NCI-H510A treated with DMSO at 0.1 percent for 48 hours (cell line): ENCODE measurements at regions not wholly inside any gene's neighbourhood (a gene's known extent, or its start where the extent isn't known, plus 50 kb on each side); places are given as distances from the start of the nearest gene placed in this dataset.
A peak's percentile ranks its signal among the peaks of the same experiment; 100 is the strongest.

Source experiments
- DNase-seq: peaks from one replicate; lab custom pipeline; 2025; lab: John Stamatoyannopoulos, UW

- DNase-seq, result no peak
Measured at GRCh38 chr20:20877079-20877478, 164.6 kb upstream of the RALGAPA2 start.

GRCh38 chr20:20875716-20876115, 163.3 kb upstream of the RALGAPA2 start:
- no peak for DNase-seq

DNA sequence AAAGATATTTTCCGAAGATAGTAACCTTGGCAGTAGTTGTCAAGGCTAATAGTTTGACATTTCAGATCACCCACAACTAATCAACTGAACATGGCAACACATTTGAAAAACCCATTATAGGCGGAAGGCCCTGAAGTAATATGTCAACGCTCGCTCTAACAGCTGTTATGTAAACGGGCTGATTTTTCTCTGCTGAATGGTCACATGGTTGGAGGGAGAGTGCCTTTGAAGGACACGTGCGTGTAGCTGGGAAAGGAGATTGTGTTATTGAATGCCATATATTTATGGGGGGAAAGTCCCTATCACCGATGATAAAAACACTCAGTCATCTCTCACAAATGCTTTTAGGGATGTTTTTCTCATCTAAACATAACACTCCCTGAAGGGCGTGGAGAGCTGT, 160.0 kb upstream of the RALGAPA2 start:
- DNase-seq, result no peak

- DNase-seq, result no peak
Measured at GRCh38 chr20:20869161-20869775, 156.8 kb upstream of the RALGAPA2 start.

GRCh38 chr20:20864351-20865096, 152.1 kb upstream of the RALGAPA2 start:
- peak; percentile 39 for DNase-seq

DNA sequence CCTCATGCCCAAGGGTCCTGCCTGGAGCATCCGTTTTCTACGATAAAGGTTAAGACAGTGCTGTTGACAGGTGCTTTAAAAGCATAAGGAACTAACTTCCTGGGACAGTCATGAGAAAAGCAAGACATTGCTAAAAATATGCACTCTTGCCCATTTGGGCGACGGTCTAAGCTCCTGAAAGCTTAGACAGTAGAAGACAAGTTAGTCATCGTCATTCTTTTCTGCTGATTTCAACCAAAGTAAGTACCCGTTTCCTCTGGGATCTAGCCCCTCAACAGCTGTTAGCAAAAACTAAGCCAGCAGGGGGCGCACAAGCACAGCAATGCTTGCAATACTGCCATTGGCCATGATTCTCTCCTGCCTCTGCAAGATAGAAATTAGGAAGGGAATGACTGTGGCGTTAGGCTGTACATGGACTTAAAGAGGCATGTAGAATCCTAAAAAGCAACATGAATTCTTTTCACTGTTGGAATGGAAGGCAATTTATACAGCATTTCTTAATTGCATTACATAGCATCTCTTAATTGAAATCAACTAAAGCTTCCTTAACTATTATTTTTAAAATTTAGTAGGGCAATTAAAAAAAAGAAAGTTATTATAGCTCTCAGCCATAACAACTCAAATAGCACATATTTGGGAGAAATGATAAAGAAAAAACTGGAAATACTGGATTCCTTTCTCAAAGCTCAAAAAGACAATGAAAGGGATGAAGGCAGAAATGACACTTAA, 147.8 kb upstream of the RALGAPA2 start:
- DNase-seq, result peak; percentile 93

- no peak for DNase-seq
Measured at GRCh38 chr20:20859510-20859909, 147.1 kb upstream of the RALGAPA2 start.

DNA sequence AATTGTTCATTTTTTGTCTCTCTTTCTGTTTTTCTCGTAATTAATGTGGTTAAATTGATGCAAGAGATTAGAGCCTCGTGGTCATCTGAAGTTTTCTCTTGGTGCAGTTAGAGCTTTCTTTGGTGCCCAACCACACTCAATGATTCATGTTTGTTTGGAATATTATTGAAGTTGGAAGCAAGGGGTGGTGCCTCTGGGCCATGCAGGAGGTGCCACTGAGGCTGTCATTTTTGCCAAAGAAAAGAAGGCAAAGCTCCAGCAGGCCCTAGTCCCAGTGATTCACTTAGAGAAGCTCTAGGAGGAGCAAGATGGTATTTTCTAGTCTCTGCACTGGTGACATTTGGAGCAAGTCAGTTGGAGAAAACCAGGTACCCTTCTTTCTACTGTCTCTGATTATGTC, 144.5 kb upstream of the RALGAPA2 start:
- DNase-seq, result no peak

- no peak for DNase-seq
Measured at GRCh38 chr20:20856306-20856705, 143.9 kb upstream of the RALGAPA2 start.

- no peak for DNase-seq
Measured at GRCh38 chr20:20851385-20851784, 138.9 kb upstream of the RALGAPA2 start.

DNA sequence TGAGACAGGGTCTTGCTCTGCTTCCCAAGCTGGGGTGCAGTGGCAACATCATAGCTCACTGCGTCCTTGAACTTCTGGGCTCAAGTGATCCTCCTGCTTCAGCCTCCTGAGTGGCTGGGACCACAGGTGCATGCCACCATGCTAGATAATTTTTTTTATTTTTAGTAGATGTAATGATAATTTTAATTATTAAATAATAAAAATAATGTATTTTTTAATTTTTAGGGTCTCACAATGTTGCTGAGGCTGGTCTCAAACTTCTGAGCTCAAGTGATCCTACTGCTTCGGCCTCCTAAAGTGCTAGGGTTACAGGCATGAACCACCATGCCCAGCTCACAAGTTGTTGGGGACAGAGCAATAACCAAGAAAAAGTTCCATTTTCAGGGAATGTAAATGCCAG, 138.0 kb upstream of the RALGAPA2 start:
- no peak for DNase-seq

GRCh38 chr20:20849161-20849560, 136.7 kb upstream of the RALGAPA2 start:
- no peak for DNase-seq

GRCh38 chr20:20847814-20848213, 135.4 kb upstream of the RALGAPA2 start:
- no peak for DNase-seq

DNA sequence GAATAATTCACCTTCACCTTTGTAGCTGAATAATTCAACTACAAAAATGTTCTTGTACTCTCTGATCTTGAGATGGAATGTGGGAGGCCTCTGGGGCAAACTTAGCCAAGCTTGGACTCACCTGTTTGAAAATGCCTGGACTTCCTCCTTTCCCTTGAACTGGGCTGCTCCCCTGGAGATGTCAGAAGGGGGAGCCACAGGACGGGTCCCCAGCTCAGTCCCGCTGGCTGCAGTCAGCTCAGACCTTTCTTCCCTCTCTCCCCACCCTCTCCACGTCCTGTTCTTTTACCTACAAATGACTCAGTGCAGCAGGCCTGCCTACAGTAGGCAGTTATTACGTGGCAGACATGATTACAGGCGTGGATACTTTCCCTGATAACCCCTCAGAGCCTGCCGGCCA, 131.5 kb upstream of the RALGAPA2 start:
- DNase-seq, result no peak

DNA sequence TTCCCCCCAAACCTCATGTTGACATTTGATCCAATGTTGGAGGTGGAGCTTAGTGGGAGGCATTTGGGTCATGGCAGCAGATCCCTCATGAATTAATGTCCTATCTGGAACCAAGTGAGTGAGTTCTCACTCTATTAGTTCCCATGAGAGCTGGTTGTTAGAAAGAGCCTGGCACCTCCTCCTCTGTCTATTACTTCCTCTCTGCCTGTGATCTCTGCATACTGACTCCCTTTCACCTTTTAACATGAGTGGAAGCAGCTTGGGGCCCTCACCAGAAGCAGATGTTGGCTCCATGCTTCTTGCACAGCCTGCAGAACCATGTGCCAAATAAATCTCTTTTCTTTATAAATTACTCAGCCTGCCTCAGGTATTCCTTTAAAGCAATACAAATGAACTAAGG, 127.3 kb upstream of the RALGAPA2 start:
- no peak for DNase-seq

- peak; percentile 80 for DNase-seq
Measured at GRCh38 chr20:20837574-20838021, 125.2 kb upstream of the RALGAPA2 start.

DNA sequence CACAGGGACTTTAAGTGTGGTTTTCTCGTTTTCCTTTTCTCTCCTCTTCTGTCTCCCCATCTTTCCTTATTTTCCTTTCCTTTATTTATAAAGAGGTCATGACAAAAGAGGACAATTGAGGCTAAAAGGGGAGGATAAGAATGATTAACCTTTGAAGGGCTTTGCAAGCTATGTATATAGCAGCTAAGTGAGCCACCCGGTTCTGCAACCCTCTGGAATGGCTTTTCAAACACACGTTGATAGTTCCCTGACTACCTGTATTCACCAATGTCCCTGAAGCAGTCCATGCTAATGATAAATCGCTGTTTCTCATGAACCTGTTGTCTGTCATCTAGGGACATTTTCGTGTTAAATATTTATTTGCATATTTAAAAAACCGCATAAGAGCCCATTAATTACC, 124.4 kb upstream of the RALGAPA2 start:
- no peak for DNase-seq

GRCh38 chr20:20835897-20836296, 123.5 kb upstream of the RALGAPA2 start:
- DNase-seq, result no peak

DNA sequence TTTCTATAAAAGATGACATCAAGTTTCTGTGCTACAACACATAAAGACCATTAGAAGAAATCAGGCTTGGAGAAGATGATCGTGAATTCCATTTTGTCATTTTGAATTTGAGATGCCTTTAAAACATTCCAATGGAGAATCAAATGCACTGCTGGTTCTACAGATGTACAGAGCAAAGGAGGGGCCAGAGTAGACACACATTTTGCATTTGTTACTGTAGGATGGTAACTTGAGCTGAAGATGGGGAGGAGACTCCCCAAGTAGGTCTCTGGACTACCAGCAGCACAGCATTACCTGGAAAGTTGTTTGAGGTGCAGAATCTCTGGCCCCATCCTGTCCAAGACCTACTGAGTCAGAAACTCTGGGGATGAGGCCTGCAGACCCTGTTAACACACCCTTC, 121.6 kb upstream of the RALGAPA2 start:
- no peak for DNase-seq

GRCh38 chr20:20832715-20833114, 120.3 kb upstream of the RALGAPA2 start:
- DNase-seq, result peak; percentile 14

DNA sequence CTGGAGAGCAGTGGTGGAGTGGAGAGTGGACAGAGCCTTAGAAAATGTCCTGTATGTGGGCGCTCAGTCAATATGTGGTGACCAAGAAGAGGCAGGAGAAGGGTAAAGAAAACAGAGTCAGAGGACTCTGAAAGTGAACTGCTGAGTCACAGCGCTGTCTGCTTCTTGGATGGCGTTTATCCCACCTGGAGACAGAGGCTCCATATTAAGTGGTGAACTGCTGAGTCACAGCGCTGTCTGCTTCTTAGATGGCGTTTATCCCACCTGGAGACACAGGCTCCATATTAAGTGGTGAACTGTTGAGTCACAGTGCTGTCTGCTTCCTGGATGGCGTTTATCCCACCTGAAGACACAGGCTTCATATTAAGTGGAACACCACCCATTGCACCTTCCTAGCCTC, 119.3 kb upstream of the RALGAPA2 start:
- no peak for DNase-seq

DNA sequence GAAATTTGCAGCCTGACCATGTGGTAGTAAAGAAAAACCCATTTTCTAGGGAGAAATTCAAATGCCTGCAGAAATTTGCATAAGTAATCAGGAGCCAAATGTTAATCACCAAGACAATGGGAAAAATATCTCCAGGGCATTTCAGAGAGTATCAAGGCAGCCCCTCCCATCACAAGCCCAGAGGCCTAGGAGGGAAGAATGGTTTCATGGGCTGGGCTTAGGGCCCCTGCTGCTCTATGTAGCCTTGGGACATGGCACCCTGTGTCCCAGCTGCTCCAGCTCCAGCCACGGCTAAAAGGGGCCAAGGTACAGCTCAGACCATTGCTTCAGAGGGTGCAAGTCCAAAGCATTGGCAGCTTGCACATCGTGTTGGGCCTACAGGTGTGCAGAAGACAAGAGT, 117.2 kb upstream of the RALGAPA2 start:
- no peak for DNase-seq

DNA sequence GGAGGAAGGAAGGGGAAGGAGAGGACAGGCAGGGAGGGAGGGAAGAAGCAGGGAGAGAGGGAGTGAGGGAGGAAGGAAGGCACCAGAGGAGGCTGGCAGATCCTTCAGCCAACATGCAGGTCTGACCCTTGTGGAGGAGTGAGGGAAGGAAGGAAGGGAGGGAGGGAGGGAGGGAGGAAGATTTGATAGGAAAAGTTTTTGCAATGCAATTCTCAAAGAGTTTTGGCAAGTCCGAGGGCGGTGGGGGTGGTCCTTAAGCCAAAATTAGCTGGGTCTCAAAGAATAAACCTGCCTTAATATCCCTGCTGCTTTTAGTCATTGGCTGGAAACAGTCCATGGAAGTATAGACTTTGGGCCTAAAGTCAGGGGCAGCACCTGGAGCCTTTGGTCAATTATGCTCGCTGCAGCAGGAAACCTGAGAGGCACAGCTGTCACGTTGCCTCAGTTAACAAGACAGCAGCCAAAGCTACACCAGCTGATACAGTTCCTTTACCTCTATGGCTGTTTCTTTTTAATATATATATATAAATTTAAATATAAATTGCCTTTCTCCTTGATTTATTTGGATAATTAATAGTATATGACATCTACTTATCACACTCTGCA, 115.7 kb upstream of the RALGAPA2 start:
- DNase-seq, result peak; percentile 34
